GM12875 (cell line): ENCODE measurements at regions not wholly inside any gene's neighbourhood (a gene's known extent, or its start where the extent isn't known, plus 50 kb on each side); places are given as distances from the start of the nearest gene placed in this dataset.

Experiments
- H3K4me3 ChIP-seq: one replicate; pipeline ENCODE4 v1.5.1; 2011; ENCODE audit warnings: low read depth, low read length, control low read depth
- CTCF ChIP-seq: IDR thresholded peaks from 2 replicates; pipeline ENCODE4 v1.5.1; 2011; ENCODE audit warnings: low read depth, mild to moderate bottlenecking, control low read depth, inconsistent platforms, low read length, moderate library complexity, borderline replicate concordance; ENCODE audit not compliant: insufficient read depth

GRCh38 chr12:30219047-30219446 is 435.3 kb upstream of the TMTC1 start:
- no peak for TF ChIP-seq CTCF
- H3K4me3 ChIP-seq, result no peak overlapping the region

- H3K4me3 ChIP-seq, result no peak overlapping the region
- TF ChIP-seq CTCF, result no peak
These were observed 434.3 kb upstream of the TMTC1 start for GRCh38 chr12:30218073-30218472.

- H3K4me3 ChIP-seq, result no peak overlapping the region
- no peak for TF ChIP-seq CTCF
These were observed 429.4 kb upstream of the TMTC1 start for GRCh38 chr12:30213166-30213565.

- no peak for TF ChIP-seq CTCF
These were observed 428.0 kb upstream of the TMTC1 start for GRCh38 chr12:30211743-30212142.

GRCh38 chr12:30203981-30204380 is 420.2 kb upstream of the TMTC1 start:
- TF ChIP-seq CTCF, result no peak
- H3K4me3 ChIP-seq, result no peak overlapping the region

More at GRCh38 chr12:30211743-30212142, 428.0 kb upstream of the TMTC1 start:
- H3K4me3 ChIP-seq, result no peak overlapping the region

GRCh38 chr12:30202521-30203254 is 418.9 kb upstream of the TMTC1 start:
- no peak overlapping the region for H3K4me3 ChIP-seq
- no peak for TF ChIP-seq CTCF
